OCI-LY3 (cell line): ENCODE measurements at regions not wholly inside any gene's neighbourhood (a gene's known extent, or its start where the extent isn't known, plus 50 kb on each side); places are given as distances from the start of the nearest gene placed in this dataset.

Experiments
- H2AFZ ChIP-seq: fragments of 200-600, 300-600 bp; shearing (Covaris generic); 2 replicates; pipeline ENCODE4 v1.6.0; 2014; ENCODE audit warnings: antibody characterized with exemption, low read depth, low read length
- H3K27ac ChIP-seq: fragments of 200-600, 300-600 bp; sonication (generic); 2 replicates; pipeline ENCODE4 v1.5.1; 2014; ENCODE audit warnings: mild to moderate bottlenecking, low read length, moderate library complexity, mixed read lengths
- H3K27me3 ChIP-seq: fragments of 200-600, 300-600 bp; sonication (generic); 2 replicates; pipeline ENCODE4 v1.6.1; 2014; ENCODE audit warnings: low read depth, low read length, mixed read lengths
- H3K36me3 ChIP-seq: fragments of 200-600, 300-600 bp; sonication (generic); replicated peaks from 2 replicates; pipeline ENCODE3; 2014; ENCODE audit warnings: low read depth, low read length, mixed read lengths
- H3K4me1 ChIP-seq: fragments of 300-600, 200-600 bp; sonication (generic); 2 replicates; pipeline ENCODE4 v1.6.1; 2014; ENCODE audit warnings: low read length, mixed read lengths
- H3K4me2 ChIP-seq: fragments of 200-600, 300-600 bp; sonication (generic); 2 replicates; pipeline ENCODE4 v1.6.1; 2014; ENCODE audit warnings: low read length, mixed read lengths
- H3K4me3 ChIP-seq: fragments of 300-600, 200-600 bp; sonication (generic); 2 replicates; pipeline ENCODE4 v1.5.1; 2014; ENCODE audit warnings: antibody characterized with exemption, mild to moderate bottlenecking, low read length, moderate library complexity
- H3K79me2 ChIP-seq: fragments of 300-600, 200-600 bp; shearing (Covaris generic); 2 replicates; pipeline ENCODE4 v1.6.1; 2014; ENCODE audit warnings: mild to moderate bottlenecking, low read length, mixed read lengths
- H3K9ac ChIP-seq: fragments of 300-600, 200-600 bp; shearing (Covaris generic); 2 replicates; pipeline ENCODE4 v1.6.0; 2014; ENCODE audit warnings: mild to moderate bottlenecking, low read length, moderate library complexity
- H3K9me3 ChIP-seq: fragments of 200-600, 300-600 bp; shearing (Covaris generic); 2 replicates; pipeline ENCODE4 v1.6.1; 2014; ENCODE audit warnings: low read length, mixed read lengths; ENCODE audit not compliant: insufficient read depth
- H4K20me1 ChIP-seq: fragments of 200-600, 300-600 bp; sonication (generic); 2 replicates; pipeline ENCODE4 v1.6.1; 2016; ENCODE audit warnings: low read length, mixed read lengths; ENCODE audit not compliant: insufficient read depth
- EZH2phosphoT487 ChIP-seq: fragments of 200-600 bp; shearing (Covaris generic); IDR thresholded peaks from 2 replicates; pipeline ENCODE4 v1.6.1; 2018; ENCODE audit warnings: antibody characterized with exemption, mixed run types, low read depth
- TF ChIP-seq, protein P1 (sequence below): fragments of 200-600, 300-600 bp; sonication (generic); IDR thresholded peaks from 2 replicates; pipeline ENCODE4 v1.5.1; 2014; ENCODE audit warnings: antibody characterized with exemption, low read length, low read depth

DNA sequence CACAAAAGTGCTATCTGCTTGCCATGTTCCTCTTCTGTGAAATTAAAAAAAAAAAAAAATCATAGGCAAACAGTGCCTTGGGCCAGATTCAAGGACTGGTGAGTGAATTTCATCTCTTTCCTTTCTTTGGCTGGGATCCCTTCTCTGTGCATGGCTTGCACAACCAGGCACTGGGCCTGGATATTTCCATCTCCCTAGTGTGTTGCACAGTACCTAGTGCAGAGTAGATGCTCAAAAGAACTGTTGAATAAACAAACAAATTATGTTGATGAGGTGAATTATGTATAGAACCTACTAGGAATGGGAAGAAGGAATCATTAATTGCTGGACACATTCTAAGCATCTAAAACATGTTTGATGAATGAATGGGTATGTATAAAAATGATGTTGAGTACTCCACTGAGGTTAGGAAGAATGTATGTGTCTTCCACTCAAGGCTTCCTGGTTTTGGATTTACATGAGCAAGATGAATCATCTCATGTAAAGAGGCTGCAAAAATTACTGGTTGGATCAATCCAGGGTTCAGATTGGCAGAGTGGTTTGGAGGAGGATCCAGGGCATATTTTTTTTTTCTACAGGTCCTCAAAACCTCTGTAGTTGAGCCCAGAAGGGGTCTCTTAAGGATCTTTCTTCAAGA lies 93.2 kb downstream of the EMP1 start:
- TF ChIP-seq, protein P1, sequence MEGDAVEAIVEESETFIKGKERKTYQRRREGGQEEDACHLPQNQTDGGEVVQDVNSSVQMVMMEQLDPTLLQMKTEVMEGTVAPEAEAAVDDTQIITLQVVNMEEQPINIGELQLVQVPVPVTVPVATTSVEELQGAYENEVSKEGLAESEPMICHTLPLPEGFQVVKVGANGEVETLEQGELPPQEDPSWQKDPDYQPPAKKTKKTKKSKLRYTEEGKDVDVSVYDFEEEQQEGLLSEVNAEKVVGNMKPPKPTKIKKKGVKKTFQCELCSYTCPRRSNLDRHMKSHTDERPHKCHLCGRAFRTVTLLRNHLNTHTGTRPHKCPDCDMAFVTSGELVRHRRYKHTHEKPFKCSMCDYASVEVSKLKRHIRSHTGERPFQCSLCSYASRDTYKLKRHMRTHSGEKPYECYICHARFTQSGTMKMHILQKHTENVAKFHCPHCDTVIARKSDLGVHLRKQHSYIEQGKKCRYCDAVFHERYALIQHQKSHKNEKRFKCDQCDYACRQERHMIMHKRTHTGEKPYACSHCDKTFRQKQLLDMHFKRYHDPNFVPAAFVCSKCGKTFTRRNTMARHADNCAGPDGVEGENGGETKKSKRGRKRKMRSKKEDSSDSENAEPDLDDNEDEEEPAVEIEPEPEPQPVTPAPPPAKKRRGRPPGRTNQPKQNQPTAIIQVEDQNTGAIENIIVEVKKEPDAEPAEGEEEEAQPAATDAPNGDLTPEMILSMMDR: no peak
- no peak for TF ChIP-seq EZH2phosphoT487
- H3K27me3 ChIP-seq: peaks cover 16% of the 10 kb centered on the region; the same call in 1 of the 2 replicates

DNA sequence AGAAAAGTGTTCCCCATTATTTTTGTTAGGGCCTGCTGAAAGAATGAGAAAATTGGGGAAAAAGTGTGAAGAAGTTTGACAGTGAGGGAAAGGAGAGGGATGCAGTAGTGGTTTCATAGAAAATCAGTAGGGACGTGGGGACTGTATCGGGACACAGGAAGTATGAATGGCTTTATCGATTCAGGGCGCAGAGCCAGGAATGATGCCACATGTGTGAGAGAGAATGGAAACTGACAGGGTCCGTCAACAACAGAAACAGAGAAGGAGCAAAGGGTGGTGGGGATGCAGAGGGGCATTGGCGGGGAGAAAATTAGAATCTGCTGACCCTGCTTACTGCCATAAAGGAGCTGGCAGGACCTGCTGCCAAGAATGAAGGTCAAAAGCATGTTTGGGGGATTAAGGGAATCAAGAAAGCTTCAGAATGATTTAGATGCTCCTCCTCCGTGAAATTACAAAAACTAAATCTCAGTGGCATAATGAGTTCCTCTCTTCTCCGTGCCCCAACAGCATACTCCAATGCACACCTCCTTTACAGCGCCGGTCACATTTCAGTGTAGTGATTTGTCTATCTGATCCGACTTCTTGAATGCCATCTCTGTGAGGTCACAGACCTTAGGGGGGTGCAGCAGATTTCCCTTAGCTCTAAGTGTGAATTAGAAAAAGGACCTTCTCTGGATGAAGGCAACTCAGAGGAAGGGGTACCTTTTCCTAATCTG lies 92.6 kb downstream of the EMP1 start:
- H3K9ac ChIP-seq: no peak overlapping the region
- no peaks in the 10 kb centered on the region for H3K79me2 ChIP-seq
- no peaks in the 10 kb centered on the region for H3K4me1 ChIP-seq
- no peaks in the 10 kb centered on the region for H3K9me3 ChIP-seq
- H3K36me3 ChIP-seq: no peaks in the 10 kb centered on the region
- H3K4me3 ChIP-seq: no peak overlapping the region
- no peaks in the 10 kb centered on the region for H4K20me1 ChIP-seq
- peaks cover 22% of the 10 kb centered on the region for H3K27me3 ChIP-seq
- H3K4me2 ChIP-seq: no peak overlapping the region
- H3K27ac ChIP-seq: no peak overlapping the region
- no peak for TF ChIP-seq EZH2phosphoT487
- TF ChIP-seq, protein P1: no peak
- H2AFZ ChIP-seq: no peak overlapping the region

More for the DNA sequence above, 93.2 kb downstream of the EMP1 start:
- H3K79me2 ChIP-seq: no peaks in the 10 kb centered on the region
- H3K36me3 ChIP-seq: no peaks in the 10 kb centered on the region
- H3K9ac ChIP-seq: no peak overlapping the region
- H3K9me3 ChIP-seq: no peaks in the 10 kb centered on the region
- H3K4me2 ChIP-seq: no peak overlapping the region
- H2AFZ ChIP-seq: no peak overlapping the region
- H3K4me3 ChIP-seq: no peak overlapping the region
- H4K20me1 ChIP-seq: no peaks in the 10 kb centered on the region
- H3K4me1 ChIP-seq: no peaks in the 10 kb centered on the region
- H3K27ac ChIP-seq: no peak overlapping the region

DNA sequence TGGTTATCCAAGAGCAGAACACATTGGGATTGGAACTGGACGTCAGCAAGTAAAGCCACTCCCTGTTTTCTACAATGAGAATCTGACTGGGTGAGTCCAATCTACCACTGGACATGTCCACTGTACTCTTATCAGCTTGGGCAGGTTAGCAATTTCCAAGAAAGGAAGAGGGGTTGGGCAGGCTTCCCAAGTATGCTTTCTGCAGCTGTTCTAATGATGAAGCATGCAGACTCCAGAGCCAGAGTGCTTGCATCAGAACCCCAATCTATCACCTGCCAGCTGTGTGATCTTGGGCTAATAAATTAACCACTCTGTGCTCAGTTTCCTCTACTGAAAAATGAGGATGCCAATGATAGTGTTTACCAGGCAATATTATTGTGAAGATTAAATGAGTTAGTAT lies 92.0 kb downstream of the EMP1 start:
- Histone ChIP-seq H4K20me1 (no peaks in the 10 kb centered on the region), H3K79me2 (no peaks in the 10 kb centered on the region), H3K4me2 (no peak overlapping the region), H3K27me3 (peaks cover 26% of the 10 kb centered on the region), H3K36me3 (no peaks in the 10 kb centered on the region), H2AFZ (no peak overlapping the region), H3K27ac (no peak overlapping the region), H3K4me3 (no peak overlapping the region), H3K9ac (no peak overlapping the region), H3K4me1 (no peaks in the 10 kb centered on the region), H3K9me3 (no peaks in the 10 kb centered on the region)
- TF ChIP-seq, protein P1: no peak
- no peak for TF ChIP-seq EZH2phosphoT487

DNA sequence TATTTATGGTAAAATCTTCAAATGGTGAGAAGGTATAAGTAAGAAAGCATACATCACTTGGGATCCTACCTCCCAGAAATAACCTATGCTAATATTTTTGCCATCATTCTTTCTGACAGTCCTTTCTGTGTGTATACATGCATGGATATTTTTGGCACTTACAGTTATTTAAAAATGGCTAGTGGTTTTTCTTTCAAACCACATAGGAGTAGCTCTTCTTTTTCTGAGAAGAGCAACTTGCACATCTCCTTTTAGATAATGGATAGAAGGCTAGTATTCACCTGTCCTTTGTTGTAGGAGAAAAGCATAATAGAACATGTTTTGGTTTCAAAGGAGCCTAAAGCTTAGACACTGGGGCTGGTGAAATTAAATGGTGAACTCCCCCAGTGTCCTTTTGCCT lies 87.3 kb downstream of the EMP1 start:
- H3K36me3 ChIP-seq: no peaks in the 10 kb centered on the region
- no peaks in the 10 kb centered on the region for H3K79me2 ChIP-seq
- H3K27ac ChIP-seq: no peak overlapping the region
- TF ChIP-seq EZH2phosphoT487: no peak
- TF ChIP-seq, protein P1: no peak
- H4K20me1 ChIP-seq: no peaks in the 10 kb centered on the region
- no peaks in the 10 kb centered on the region for H3K4me1 ChIP-seq
- no peak overlapping the region for H3K9ac ChIP-seq
- no peak overlapping the region for H2AFZ ChIP-seq
- H3K27me3 ChIP-seq: peaks cover 52% of the 10 kb centered on the region
- no peaks in the 10 kb centered on the region for H3K9me3 ChIP-seq
- no peak overlapping the region for H3K4me2 ChIP-seq
- no peak overlapping the region for H3K4me3 ChIP-seq
